Sciatic nerve (tissue), 2 donors: ENCODE measurements at regions not wholly inside any gene's neighbourhood (a gene's known extent, or its start where the extent isn't known, plus 50 kb on each side); places are given as distances from the start of the nearest gene placed in this dataset.

ENCODE experiments used
- ATAC-seq: fragments of 200-7000 bp; cut with Tn5 transposase; one replicate; pipeline ENCODE4 v1.9.1; 2020; ENCODE audit warnings: mild to moderate bottlenecking, moderate library complexity
- DNase-seq: peaks from one replicate; pipeline ENCODE4 v3.0.0-alpha.2; 2020; ENCODE audit warnings: low spot score
- intact Hi-C: fragments of 100-400 bp; cut with DNase I; formaldehyde crosslinking; loops from one replicate; pipeline ENCODE4 v1.14.2; 2022
- donor health status: DM: no; HTN: no; CAD: no.
- donor health status: DM: no; HTN: no; CAD: no.

DNA sequence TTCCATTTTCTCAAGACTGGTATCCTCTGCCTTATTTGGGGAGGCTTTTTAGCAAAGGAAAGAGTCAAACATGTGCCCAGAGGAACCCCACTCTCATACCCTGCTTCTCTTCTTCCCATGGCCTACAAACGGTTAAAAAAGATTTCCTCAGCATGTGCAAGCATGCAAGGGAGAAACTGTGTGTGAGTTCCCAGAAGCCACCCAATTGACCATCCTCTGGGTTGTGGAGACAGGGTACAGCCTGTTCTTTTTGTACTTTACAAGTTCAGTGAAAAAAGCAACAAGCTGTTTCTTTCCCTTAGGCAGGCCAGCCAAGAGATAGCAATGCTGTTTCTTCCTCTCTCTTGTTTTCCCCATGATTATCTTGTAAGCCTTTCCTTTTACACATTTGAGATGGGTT is 68.8 kb upstream of the MTPN start:
- intact Hi-C loops = no loop called here
- DNase-seq (no peak), ATAC-seq (no peak)

DNA sequence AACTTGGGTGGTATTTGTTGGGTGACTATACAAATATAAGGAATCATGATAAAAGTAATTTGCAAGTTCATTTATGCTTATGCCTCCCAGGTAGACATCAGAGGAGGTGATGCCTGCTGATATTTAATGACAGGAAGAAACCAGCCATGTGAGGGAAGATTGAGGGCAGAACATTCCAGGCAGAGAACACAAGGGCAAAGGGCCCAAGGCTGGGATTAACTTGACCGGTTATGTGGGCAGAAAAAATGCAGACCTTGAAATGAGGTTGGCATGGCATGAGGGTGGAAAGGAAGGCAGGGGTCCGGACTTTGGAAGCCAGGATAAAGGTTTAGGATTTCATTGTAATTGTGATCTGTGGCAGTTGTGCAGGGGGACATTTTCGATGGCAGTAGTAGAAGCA is 68.0 kb upstream of the MTPN start:
- intact Hi-C loops = no loop called here
- ATAC-seq (no peak), DNase-seq (no peak)

DNA sequence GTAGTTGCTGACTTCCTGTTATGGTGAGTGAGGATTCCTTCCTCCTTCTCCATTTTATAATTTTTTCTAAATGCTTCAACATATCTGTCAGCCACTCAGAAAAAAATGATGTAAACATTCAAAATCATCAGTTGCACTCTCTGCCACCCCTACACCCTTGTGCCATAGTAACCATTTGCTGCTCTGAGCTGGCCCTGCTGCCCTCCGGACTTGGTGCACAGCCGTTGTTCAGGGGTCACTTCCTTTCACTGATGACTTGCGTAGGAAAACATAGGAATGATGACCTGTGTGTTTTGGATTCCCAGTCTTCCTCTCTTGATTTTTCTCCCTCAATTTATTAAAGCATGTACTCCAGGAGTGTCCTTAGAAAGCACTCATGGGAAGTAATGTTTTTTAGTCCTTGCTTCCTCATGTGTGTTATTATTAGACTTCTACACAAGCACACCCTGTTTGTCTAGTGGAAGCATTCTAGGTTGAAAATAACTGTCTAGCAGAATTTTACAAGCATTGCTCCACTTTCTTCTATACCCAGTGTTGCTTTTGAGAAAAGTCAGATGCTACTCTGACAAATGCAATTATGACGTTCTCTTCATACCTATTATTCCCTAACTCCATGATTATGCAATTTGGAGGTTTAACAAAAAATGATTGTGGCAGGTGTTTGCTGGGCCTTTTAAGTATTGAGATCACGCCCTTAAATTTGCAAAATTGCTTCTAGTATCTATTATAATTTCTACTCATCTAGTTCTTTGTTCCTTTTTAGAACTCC is 62.6 kb upstream of the MTPN start:
- ATAC-seq (no peak), DNase-seq (no peak)
- intact Hi-C loops = no loop called here

DNA sequence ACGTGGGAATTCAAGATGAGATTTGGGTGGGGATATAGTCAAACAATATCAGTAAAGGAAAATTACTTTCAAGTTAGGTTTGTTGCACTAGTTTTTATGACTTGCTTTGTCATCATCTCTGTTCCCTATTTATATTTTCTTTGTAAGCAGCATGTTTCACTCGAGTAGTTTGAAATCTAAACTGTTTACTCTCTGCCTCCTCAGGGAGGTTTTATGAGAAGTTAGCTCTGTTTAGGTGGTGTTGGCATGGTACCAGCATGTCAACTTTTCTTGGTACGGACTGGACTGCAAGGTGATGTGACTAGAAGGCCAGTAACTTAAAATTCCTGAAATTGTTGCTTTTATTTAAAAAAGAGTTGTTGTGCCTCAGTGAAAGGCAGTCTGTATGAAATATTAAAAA is 59.2 kb upstream of the MTPN start:
- intact Hi-C loops = no loop called here
- DNase-seq = no peak
- no peak for ATAC-seq

DNA sequence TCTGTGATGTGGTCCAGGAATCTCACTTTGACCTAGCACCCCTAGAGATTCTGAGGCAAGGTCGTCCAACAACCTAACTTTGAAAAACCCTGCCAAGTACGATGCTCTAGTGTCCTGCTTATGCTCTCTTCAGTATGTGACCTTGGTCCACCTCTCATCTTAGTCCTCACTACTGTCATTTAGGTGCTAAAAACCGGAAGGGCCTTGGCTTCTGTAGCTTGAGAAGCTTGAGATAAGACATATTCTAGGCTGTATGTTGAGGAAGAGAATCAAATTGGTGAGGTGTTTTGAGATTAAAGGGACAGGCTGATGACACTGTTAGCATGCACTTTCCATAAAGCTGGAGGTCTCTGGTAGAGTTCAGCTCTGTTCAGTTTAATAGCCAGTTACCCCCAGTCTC is 57.0 kb upstream of the MTPN start:
- no peak for ATAC-seq
- no peak for DNase-seq
- intact Hi-C loops = no loop called here

DNA sequence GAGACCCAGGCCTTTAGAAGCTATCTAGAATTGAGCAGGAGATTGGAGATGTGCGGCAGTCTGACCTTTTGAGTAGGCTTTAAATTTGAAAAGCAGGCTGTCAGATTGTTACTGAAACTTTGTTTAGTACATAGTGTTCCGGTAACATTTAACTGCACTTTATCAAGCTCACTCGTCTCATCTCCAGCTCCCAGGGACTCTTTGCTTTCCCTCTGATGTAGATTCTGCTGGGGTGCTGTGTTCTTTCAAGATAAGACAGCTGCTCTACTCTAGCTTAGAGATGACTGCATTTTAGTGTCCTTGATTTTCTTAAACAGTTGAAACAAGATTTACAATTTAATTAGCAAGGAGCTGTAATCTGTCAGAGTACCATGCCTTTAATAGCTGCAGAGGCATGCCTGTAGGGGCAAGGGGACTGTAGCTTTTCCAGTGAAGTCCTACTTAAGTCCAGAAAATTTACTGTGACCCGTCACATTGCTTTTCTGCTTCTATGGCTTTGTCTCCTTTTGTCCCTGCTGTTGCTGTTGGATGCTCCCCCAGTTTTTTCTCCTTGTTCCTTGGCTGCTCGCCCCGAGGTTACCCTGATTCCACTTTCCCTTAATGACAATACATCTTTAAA is 56.4 kb upstream of the MTPN start:
- ATAC-seq (no peak), DNase-seq (no peak)
- intact Hi-C loops = no loop called here

DNA sequence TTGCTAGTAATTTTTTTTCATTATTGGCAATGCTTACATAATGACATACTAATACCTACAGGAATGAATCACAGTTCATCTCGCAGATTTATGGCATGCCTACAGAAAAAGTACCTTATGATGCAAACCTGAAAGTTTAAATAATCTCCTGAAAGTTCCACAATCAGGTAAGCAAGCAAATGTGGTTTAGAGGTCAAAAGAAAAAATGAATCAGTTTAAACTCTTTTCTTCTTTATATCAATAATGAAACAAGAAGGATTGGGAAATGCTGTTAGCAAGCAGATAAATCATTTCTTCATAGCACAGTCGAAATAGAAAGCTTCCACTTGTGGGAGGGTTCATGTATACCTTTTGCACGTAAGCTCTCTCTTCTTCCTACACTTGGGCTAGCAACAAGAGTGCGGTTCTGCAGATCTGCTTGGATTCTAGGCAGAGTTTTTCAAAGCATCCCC is 53.7 kb upstream of the MTPN start:
- intact Hi-C loops = no loop called here

DNA sequence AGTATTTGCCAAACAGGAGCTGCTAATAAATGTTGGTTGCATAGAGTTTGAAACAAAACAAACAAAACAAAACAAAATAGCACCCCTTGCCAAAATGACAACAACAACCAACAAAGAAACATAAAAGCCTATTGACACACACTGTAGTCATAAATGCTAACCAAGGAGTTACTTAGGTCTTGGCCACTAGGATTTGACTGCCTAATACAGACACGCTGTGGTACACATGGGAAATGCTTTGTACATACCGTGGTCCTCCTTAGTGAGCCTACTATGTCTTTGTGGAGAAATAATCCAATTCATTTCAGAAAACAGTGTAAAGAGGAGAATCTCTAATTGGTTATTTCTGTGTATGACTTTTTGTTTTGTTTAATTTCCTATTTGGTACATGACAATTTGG is 53.2 kb upstream of the MTPN start:
- intact Hi-C loops = no loop called here
- ATAC-seq (no peak), DNase-seq (no peak)

More for the DNA sequence above, 53.7 kb upstream of the MTPN start:
- no peak for DNase-seq
- ATAC-seq = no peak

DNA sequence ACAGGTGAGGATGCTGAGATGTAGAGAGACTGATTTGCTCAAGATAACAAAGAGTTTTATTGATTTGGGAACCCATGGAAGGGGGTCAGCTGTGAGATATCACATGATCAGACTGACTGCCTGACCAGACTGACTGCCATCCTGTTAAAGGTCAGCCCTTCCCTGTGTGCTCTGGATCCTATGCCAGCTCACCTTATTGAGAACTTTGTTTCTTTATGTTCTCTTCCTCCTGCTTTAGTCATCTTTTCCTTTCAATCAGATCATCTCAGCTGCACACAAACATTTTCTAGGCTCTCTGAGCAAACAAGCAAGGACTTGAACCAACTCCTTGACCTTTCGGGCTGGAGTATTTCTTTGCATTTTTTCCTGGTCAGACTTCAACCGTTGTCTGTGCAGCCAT is 50.0 kb upstream of the MTPN start:
- intact Hi-C loops = no loop called here
- ATAC-seq = no peak

More for the DNA sequence above, 50.0 kb upstream of the MTPN start:
- no peak for DNase-seq
